ENCODE measurements at regions not wholly inside any gene's neighbourhood (a gene's known extent, or its start where the extent isn't known, plus 50 kb on each side); places are given as distances from the start of the nearest gene placed in this dataset.

GRCh38 chr11:69903211-69903610, 84.0 kb upstream of the FGF3 start:
- Histone ChIP-seq H3K27me3 (ENCODE audit: control insufficient read depth, insufficient read depth, low read length) (no peaks in the 10 kb centered on the region), H3K36me3 (ENCODE audit: control insufficient read depth, insufficient read depth, low read length) (no peaks in the 10 kb centered on the region), H3K9me3 (ENCODE audit: control insufficient read depth, insufficient read depth, low read depth, low read length) (no peaks in the 10 kb centered on the region), H3K4me3 (ENCODE audit: low read depth in 2 of 2, low read length in 2 of 2) (no peak overlapping the region), H3K27ac (ENCODE audit: low read length) (no peak overlapping the region), H3K4me1 (ENCODE audit: control insufficient read depth, insufficient read depth, low read length) (no peaks in the 10 kb centered on the region)
- intact Hi-C loops (cut with micrococcal nuclease; ENCODE audit: unreplicated experiment) (no loop called here), in situ Hi-C loops (cut with HindIII; ENCODE audit: low pct_unique_long_range_greater_than_20kb, low sequenced_read_pairs) (no loop called here)
- no peak for DNase-seq (ENCODE audit: low read depth, low spot score)
- ATAC-seq: no peak
- BruUV-seq (replicated peaks): no TSS peak
- CTCF ChIA-PET: no interaction called here
- POLR2A ChIA-PET: no interaction called here
- TF ChIP-seq CTCF (IDR thresholded peaks at IDR 0.05) (no peak), SIN3A (IDR thresholded peaks at IDR 0.05; ENCODE audit: borderline replicate concordance, insufficient read depth, low read depth, low read length) (no peak), REST (IDR thresholded peaks at IDR 0.05; ENCODE audit: insufficient read depth in 1 of 2, low read depth in 2 of 2, low read length in 1 of 2) (no peak), POLR2AphosphoS5 (IDR thresholded peaks at IDR 0.05; ENCODE audit: low read depth, low read length) (no peak), TCF7L2 (IDR thresholded peaks at IDR 0.05; ENCODE audit: low read depth, low read length) (no peak)

GRCh38 chr11:69904161-69904973, 85.2 kb upstream of the FGF3 start:
- ATAC-seq (no peak), DNase-seq (ENCODE audit: low read depth, low spot score) (no peak)
- in situ Hi-C loops (cut with HindIII; ENCODE audit: low pct_unique_long_range_greater_than_20kb, low sequenced_read_pairs) (no loop called here), intact Hi-C loops (cut with micrococcal nuclease; ENCODE audit: unreplicated experiment) (no loop called here)
- no peaks in the 10 kb centered on the region for H3K36me3 ChIP-seq (ENCODE audit: control insufficient read depth, insufficient read depth, low read length)
- BruUV-seq (replicated peaks): no TSS peak
- H3K9me3 ChIP-seq (ENCODE audit: control insufficient read depth, insufficient read depth, low read depth, low read length): no peaks in the 10 kb centered on the region
- no peaks in the 10 kb centered on the region for H3K4me1 ChIP-seq (ENCODE audit: control insufficient read depth, insufficient read depth, low read length)
- H3K27ac ChIP-seq (ENCODE audit: low read length): no peak overlapping the region
- no peak for TF ChIP-seq TCF7L2 (IDR thresholded peaks at IDR 0.05; ENCODE audit: low read depth, low read length)
- no peak for TF ChIP-seq SIN3A (IDR thresholded peaks at IDR 0.05; ENCODE audit: borderline replicate concordance, insufficient read depth, low read depth, low read length)
- no peaks in the 10 kb centered on the region for H3K27me3 ChIP-seq (ENCODE audit: control insufficient read depth, insufficient read depth, low read length)
- H3K4me3 ChIP-seq (ENCODE audit: low read depth in 2 of 2, low read length in 2 of 2): no peak overlapping the region
- POLR2A ChIA-PET: no interaction called here
- CTCF ChIA-PET: no interaction called here

GRCh38 chr11:69904974-69905535, 85.8 kb upstream of the FGF3 start:
- DNase-seq (ENCODE audit: low read depth, low spot score) (no peak), ATAC-seq (no peak)
- no TSS peak for BruUV-seq (replicated peaks)
- H3K4me1 ChIP-seq (ENCODE audit: control insufficient read depth, insufficient read depth, low read length): no peaks in the 10 kb centered on the region
- TF ChIP-seq TCF7L2 (IDR thresholded peaks at IDR 0.05; ENCODE audit: low read depth, low read length) (no peak), SIN3A (IDR thresholded peaks at IDR 0.05; ENCODE audit: borderline replicate concordance, insufficient read depth, low read depth, low read length) (no peak), CTCF (IDR thresholded peaks at IDR 0.05) (no peak), POLR2AphosphoS5 (IDR thresholded peaks at IDR 0.05; ENCODE audit: low read depth, low read length) (no peak), REST (IDR thresholded peaks at IDR 0.05; ENCODE audit: insufficient read depth in 1 of 2, low read depth in 2 of 2, low read length in 1 of 2) (no peak)
- intact Hi-C loops (cut with micrococcal nuclease; ENCODE audit: unreplicated experiment) (no loop called here), in situ Hi-C loops (cut with HindIII; ENCODE audit: low pct_unique_long_range_greater_than_20kb, low sequenced_read_pairs) (no loop called here)
- H3K36me3 ChIP-seq (ENCODE audit: control insufficient read depth, insufficient read depth, low read length): no peaks in the 10 kb centered on the region
- no peak overlapping the region for H3K27ac ChIP-seq (ENCODE audit: low read length)
- no peaks in the 10 kb centered on the region for H3K9me3 ChIP-seq (ENCODE audit: control insufficient read depth, insufficient read depth, low read depth, low read length)
- no peak overlapping the region for H3K4me3 ChIP-seq (ENCODE audit: low read depth in 2 of 2, low read length in 2 of 2)
- CTCF ChIA-PET: no interaction called here
- H3K27me3 ChIP-seq (ENCODE audit: control insufficient read depth, insufficient read depth, low read length): no peaks in the 10 kb centered on the region
- POLR2A ChIA-PET: no interaction called here

All from Panc1 (cell line).